ENCODE measurements at regions not wholly inside any gene's neighbourhood (a gene's known extent, or its start where the extent isn't known, plus 50 kb on each side); places are given as distances from the start of the nearest gene placed in this dataset.

- Histone ChIP-seq H3K23ac (ENCODE audit: low read length) (no peak overlapping the region), H3K27me3 (ENCODE audit: insufficient read depth, low read length) (no peaks in the 10 kb centered on the region), H3K14ac (ENCODE audit: low read length) (peak overlapping the region; percentile 4), H4K91ac (ENCODE audit: low read depth, low read length) (peak overlapping the region; percentile 11), H3K4me1 (ENCODE audit: control insufficient read depth in 1 of 2, insufficient read depth in 2 of 2, low read length in 2 of 2) (peaks cover 11 to 28% of the 10 kb centered on the region in 2 experiments), H3K79me2 (ENCODE audit: control insufficient read depth, insufficient read depth, low read length, poor library complexity) (no peaks in the 10 kb centered on the region), H2AK5ac (ENCODE audit: low read length) (peak overlapping the region; percentile 6), H3K36me3 (ENCODE audit: control insufficient read depth in 1 of 2, insufficient read depth in 2 of 2, low read length in 2 of 2) (no peaks in the 10 kb centered on the region), H3K79me1 (ENCODE audit: low read length) (peaks cover 7% of the 10 kb centered on the region), H3K9me3 (ENCODE audit: insufficient read depth, low read depth, low read length) (no peaks in the 10 kb centered on the region), H2BK5ac (ENCODE audit: low read depth, low read length, poor library complexity) (no peak overlapping the region), H3K18ac (ENCODE audit: low read length) (peak overlapping the region; percentile 57), H2BK12ac (ENCODE audit: low read length) (no peak overlapping the region), H4K12ac (ENCODE audit: low read depth, low read length) (no peak overlapping the region), H3K4ac (ENCODE audit: low read depth, low read length) (no peak overlapping the region), H3K4me3 (ENCODE audit: low read depth, low read length) (no peak overlapping the region), H3K9ac (ENCODE audit: low read length) (no peak overlapping the region), H2BK120ac (ENCODE audit: insufficient read depth, low read length, poor library complexity) (peak overlapping the region; percentile 10), H3K27ac (ENCODE audit: low read depth, low read length) (peak overlapping the region; percentile 12), H3K4me2 (ENCODE audit: low read length) (no peak overlapping the region), H4K8ac (ENCODE audit: low read depth, low read length) (no peak overlapping the region), H2AFZ (ENCODE audit: insufficient read depth, low read length, poor library complexity) (no peak overlapping the region)
- WGBS (ENCODE audit: extremely low coverage, insufficient coverage, insufficient read length) = no CpG with 5 or more reads among the region's 15 CpGs
- DNase-seq = peak; percentile 88 to 90
Measured at GRCh38 chr3:41117398-41117870, 81.9 kb upstream of the CTNNB1 start.

GRCh38 chr3:41118461-41119390 is 80.6 kb upstream of the CTNNB1 start:
- H3K23ac ChIP-seq (ENCODE audit: low read length) = no peak overlapping the region
- peaks cover 9 to 25% of the 10 kb centered on the region in 2 experiments for H3K4me1 ChIP-seq (ENCODE audit: control insufficient read depth in 1 of 2, insufficient read depth in 2 of 2, low read length in 2 of 2)
- H2BK12ac ChIP-seq (ENCODE audit: low read length) = peak overlapping the region; percentile 59
- H4K8ac ChIP-seq (ENCODE audit: low read depth, low read length) = no peak overlapping the region
- no peaks in the 10 kb centered on the region for H3K27me3 ChIP-seq (ENCODE audit: insufficient read depth, low read length)
- H2AK5ac ChIP-seq (ENCODE audit: low read length) = no peak overlapping the region
- H3K4ac ChIP-seq (ENCODE audit: low read depth, low read length) = no peak overlapping the region
- H2AFZ ChIP-seq (ENCODE audit: insufficient read depth, low read length, poor library complexity) = no peak overlapping the region
- H3K27ac ChIP-seq (ENCODE audit: low read depth, low read length) = no peak overlapping the region
- H3K79me1 ChIP-seq (ENCODE audit: low read length) = peaks cover 7% of the 10 kb centered on the region
- no peaks in the 10 kb centered on the region for H3K79me2 ChIP-seq (ENCODE audit: control insufficient read depth, insufficient read depth, low read length, poor library complexity)
- no peaks in the 10 kb centered on the region for H3K9me3 ChIP-seq (ENCODE audit: insufficient read depth, low read depth, low read length)
- no peak for DNase-seq
- H3K9ac ChIP-seq (ENCODE audit: low read length) = no peak overlapping the region
- no peak overlapping the region for H4K91ac ChIP-seq (ENCODE audit: low read depth, low read length)
- H3K36me3 ChIP-seq (ENCODE audit: control insufficient read depth in 1 of 2, insufficient read depth in 2 of 2, low read length in 2 of 2) = no peaks in the 10 kb centered on the region
- WGBS (ENCODE audit: extremely low coverage, insufficient coverage, insufficient read length) = no CpG with 5 or more reads among the region's 10 CpGs
- H2BK120ac ChIP-seq (ENCODE audit: insufficient read depth, low read length, poor library complexity) = no peak overlapping the region
- no peak overlapping the region for H2BK5ac ChIP-seq (ENCODE audit: low read depth, low read length, poor library complexity)
- no peak overlapping the region for H3K4me2 ChIP-seq (ENCODE audit: low read length)
- no peak overlapping the region for H3K14ac ChIP-seq (ENCODE audit: low read length)
- H4K12ac ChIP-seq (ENCODE audit: low read depth, low read length) = no peak overlapping the region
- H3K4me3 ChIP-seq (ENCODE audit: low read depth, low read length) = no peak overlapping the region
- H3K18ac ChIP-seq (ENCODE audit: low read length) = no peak overlapping the region

- Histone ChIP-seq H4K91ac (ENCODE audit: low read depth, low read length) (peak overlapping the region; percentile 25), H3K79me2 (ENCODE audit: control insufficient read depth, insufficient read depth, low read length, poor library complexity) (no peaks in the 10 kb centered on the region), H3K4me1 (ENCODE audit: control insufficient read depth in 1 of 2, insufficient read depth in 2 of 2, low read length in 2 of 2) (peaks cover 9 to 23% of the 10 kb centered on the region in 2 experiments), H4K12ac (ENCODE audit: low read depth, low read length) (no peak overlapping the region), H2BK5ac (ENCODE audit: low read depth, low read length, poor library complexity) (no peak overlapping the region), H3K18ac (ENCODE audit: low read length) (peak overlapping the region; percentile 66), H3K4ac (ENCODE audit: low read depth, low read length) (no peak overlapping the region), H3K79me1 (ENCODE audit: low read length) (peaks cover 7% of the 10 kb centered on the region), H3K36me3 (ENCODE audit: control insufficient read depth in 1 of 2, insufficient read depth in 2 of 2, low read length in 2 of 2) (no peaks in the 10 kb centered on the region), H3K27ac (ENCODE audit: low read depth, low read length) (no peak overlapping the region), H3K23ac (ENCODE audit: low read length) (no peak overlapping the region), H3K4me3 (ENCODE audit: low read depth, low read length) (no peak overlapping the region), H3K9ac (ENCODE audit: low read length) (no peak overlapping the region), H2AK5ac (ENCODE audit: low read length) (peak overlapping the region; percentile 44), H3K27me3 (ENCODE audit: insufficient read depth, low read length) (no peaks in the 10 kb centered on the region), H3K4me2 (ENCODE audit: low read length) (no peak overlapping the region), H2BK120ac (ENCODE audit: insufficient read depth, low read length, poor library complexity) (no peak overlapping the region), H4K8ac (ENCODE audit: low read depth, low read length) (no peak overlapping the region), H2BK12ac (ENCODE audit: low read length) (peak overlapping the region; percentile 42), H2AFZ (ENCODE audit: insufficient read depth, low read length, poor library complexity) (no peak overlapping the region), H3K9me3 (ENCODE audit: insufficient read depth, low read depth, low read length) (no peaks in the 10 kb centered on the region), H3K14ac (ENCODE audit: low read length) (no peak overlapping the region)
- no CpG with 5 or more reads among the region's 7 CpGs for WGBS (ENCODE audit: extremely low coverage, insufficient coverage, insufficient read length)
- DNase-seq = no peak
Measured at GRCh38 chr3:41120460-41120859, 78.8 kb upstream of the CTNNB1 start.

GRCh38 chr3:41125258-41125657 is 74.0 kb upstream of the CTNNB1 start:
- no peak overlapping the region for H2BK120ac ChIP-seq (ENCODE audit: insufficient read depth, low read length, poor library complexity)
- H2AFZ ChIP-seq (ENCODE audit: insufficient read depth, low read length, poor library complexity) = no peak overlapping the region
- no peak overlapping the region for H4K12ac ChIP-seq (ENCODE audit: low read depth, low read length)
- peaks cover 4% of the 10 kb centered on the region for H3K9me3 ChIP-seq (ENCODE audit: insufficient read depth, low read depth, low read length)
- H3K27ac ChIP-seq (ENCODE audit: low read depth, low read length) = no peak overlapping the region
- no peak overlapping the region for H3K18ac ChIP-seq (ENCODE audit: low read length)
- H3K14ac ChIP-seq (ENCODE audit: low read length) = no peak overlapping the region
- H3K9ac ChIP-seq (ENCODE audit: low read length) = no peak overlapping the region
- no peak overlapping the region for H4K91ac ChIP-seq (ENCODE audit: low read depth, low read length)
- no peaks in the 10 kb centered on the region for H3K27me3 ChIP-seq (ENCODE audit: insufficient read depth, low read length)
- peaks cover 3 to 7% of the 10 kb centered on the region in 2 experiments for H3K4me1 ChIP-seq (ENCODE audit: control insufficient read depth in 1 of 2, insufficient read depth in 2 of 2, low read length in 2 of 2)
- DNase-seq = no peak
- H3K4me2 ChIP-seq (ENCODE audit: low read length) = no peak overlapping the region
- no CpG with 5 or more reads among the region's 2 CpGs for WGBS (ENCODE audit: extremely low coverage, insufficient coverage, insufficient read length)
- H3K4ac ChIP-seq (ENCODE audit: low read depth, low read length) = no peak overlapping the region
- H3K36me3 ChIP-seq (ENCODE audit: control insufficient read depth in 1 of 2, insufficient read depth in 2 of 2, low read length in 2 of 2) = no peaks in the 10 kb centered on the region
- H2AK5ac ChIP-seq (ENCODE audit: low read length) = no peak overlapping the region
- H3K23ac ChIP-seq (ENCODE audit: low read length) = no peak overlapping the region
- H2BK5ac ChIP-seq (ENCODE audit: low read depth, low read length, poor library complexity) = no peak overlapping the region
- H3K79me2 ChIP-seq (ENCODE audit: control insufficient read depth, insufficient read depth, low read length, poor library complexity) = no peaks in the 10 kb centered on the region
- no peak overlapping the region for H2BK12ac ChIP-seq (ENCODE audit: low read length)
- no peak overlapping the region for H3K4me3 ChIP-seq (ENCODE audit: low read depth, low read length)
- peaks cover 4% of the 10 kb centered on the region for H3K79me1 ChIP-seq (ENCODE audit: low read length)
- H4K8ac ChIP-seq (ENCODE audit: low read depth, low read length) = no peak overlapping the region

All from trophoblast cell (in vitro differentiated cells and primary cell).